ENCODE measurements at regions not wholly inside any gene's neighbourhood (a gene's known extent, or its start where the extent isn't known, plus 50 kb on each side); places are given as distances from the start of the nearest gene placed in this dataset.
"Not testable (repeated sequence)": the region's sequence is repeated elsewhere in the genome, so short reads cannot be mapped to it uniquely, and the experiment has no call there.

- no peak for ATAC-seq
Measured at GRCh38 chr4:177957596-177958360, 515.5 kb upstream of the AGA start.

- no peak for ATAC-seq
Measured at GRCh38 chr4:177960566-177960965, 518.3 kb upstream of the AGA start.

GRCh38 chr4:177961761-177962380 is 519.6 kb upstream of the AGA start:
- no peak for ATAC-seq

GRCh38 chr4:177964061-177964460 is 521.8 kb upstream of the AGA start:
- ATAC-seq: no peak

- ATAC-seq: no peak
Measured at GRCh38 chr4:177964693-177965168, 522.5 kb upstream of the AGA start.

GRCh38 chr4:177967328-177967727 is 525.1 kb upstream of the AGA start:
- no peak for ATAC-seq

GRCh38 chr4:177968817-177969442 is 526.7 kb upstream of the AGA start:
- ATAC-seq: no peak

GRCh38 chr4:177974461-177974860 is 532.2 kb upstream of the AGA start:
- ATAC-seq: no peak

- no peak for ATAC-seq
Measured at GRCh38 chr4:177975315-177975987, 533.2 kb upstream of the AGA start.

GRCh38 chr4:177986236-177986635 is 544.0 kb upstream of the AGA start:
- ATAC-seq: no peak

GRCh38 chr4:177987896-177988295 is 545.7 kb upstream of the AGA start:
- ATAC-seq: no peak

- no peak for ATAC-seq
Measured at GRCh38 chr4:177989503-177990201, 547.4 kb upstream of the AGA start.

GRCh38 chr4:178003098-178003657 is 560.9 kb upstream of the AGA start:
- no peak for ATAC-seq

- no peak for ATAC-seq
Measured at GRCh38 chr4:178010596-178010995, 568.4 kb upstream of the AGA start.

GRCh38 chr4:178015046-178015445 is 572.8 kb upstream of the AGA start:
- ATAC-seq: not testable (repeated sequence)

- ATAC-seq: no peak
Measured at GRCh38 chr4:178026999-178027398, 584.8 kb upstream of the AGA start.

GRCh38 chr4:178027796-178028195 is 585.6 kb upstream of the AGA start:
- ATAC-seq: no peak

GRCh38 chr4:178028481-178028880 is 586.2 kb upstream of the AGA start:
- ATAC-seq: no peak

- no peak for ATAC-seq
Measured at GRCh38 chr4:178037459-178038214, 595.4 kb upstream of the AGA start.

GRCh38 chr4:178056996-178057395 is 614.8 kb upstream of the AGA start:
- ATAC-seq: no peak

- no peak for ATAC-seq
Measured at GRCh38 chr4:178063568-178063967, 621.3 kb upstream of the AGA start.

All from activated CD4-positive, CD25-positive, alpha-beta regulatory T cell treated with anti-CD3 and anti-CD28 coated beads, Interleukin-2, amount 50 U/mL, for 24 hours (primary cell).